ENCODE measurements at regions not wholly inside any gene's neighbourhood (a gene's known extent, or its start where the extent isn't known, plus 50 kb on each side); places are given as distances from the start of the nearest gene placed in this dataset.

DNA sequence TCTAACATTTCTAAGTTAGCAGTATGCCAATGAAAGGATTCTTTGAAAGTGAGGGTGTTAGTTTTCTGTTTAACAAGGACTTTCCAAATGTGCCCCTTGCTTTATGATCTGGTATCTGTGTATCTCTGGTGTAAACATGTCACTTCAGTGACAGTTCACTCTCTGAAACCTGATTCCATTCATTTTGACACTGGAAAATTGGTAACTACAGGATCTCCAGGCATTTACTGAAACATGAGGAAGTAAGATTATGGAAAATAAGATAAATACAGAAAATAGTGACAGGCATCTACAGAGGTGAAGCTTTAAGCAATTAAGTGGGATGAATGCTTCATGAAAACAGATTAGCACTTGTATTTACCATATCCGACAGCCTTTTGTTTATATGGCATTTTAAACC, 101.6 kb upstream of the MYO16 start:
- TF ChIP-seq RAD21 (IDR thresholded peaks at IDR 0.05; ENCODE audit: low read depth) = no peak
- TF ChIP-seq, protein P1, sequence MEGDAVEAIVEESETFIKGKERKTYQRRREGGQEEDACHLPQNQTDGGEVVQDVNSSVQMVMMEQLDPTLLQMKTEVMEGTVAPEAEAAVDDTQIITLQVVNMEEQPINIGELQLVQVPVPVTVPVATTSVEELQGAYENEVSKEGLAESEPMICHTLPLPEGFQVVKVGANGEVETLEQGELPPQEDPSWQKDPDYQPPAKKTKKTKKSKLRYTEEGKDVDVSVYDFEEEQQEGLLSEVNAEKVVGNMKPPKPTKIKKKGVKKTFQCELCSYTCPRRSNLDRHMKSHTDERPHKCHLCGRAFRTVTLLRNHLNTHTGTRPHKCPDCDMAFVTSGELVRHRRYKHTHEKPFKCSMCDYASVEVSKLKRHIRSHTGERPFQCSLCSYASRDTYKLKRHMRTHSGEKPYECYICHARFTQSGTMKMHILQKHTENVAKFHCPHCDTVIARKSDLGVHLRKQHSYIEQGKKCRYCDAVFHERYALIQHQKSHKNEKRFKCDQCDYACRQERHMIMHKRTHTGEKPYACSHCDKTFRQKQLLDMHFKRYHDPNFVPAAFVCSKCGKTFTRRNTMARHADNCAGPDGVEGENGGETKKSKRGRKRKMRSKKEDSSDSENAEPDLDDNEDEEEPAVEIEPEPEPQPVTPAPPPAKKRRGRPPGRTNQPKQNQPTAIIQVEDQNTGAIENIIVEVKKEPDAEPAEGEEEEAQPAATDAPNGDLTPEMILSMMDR (IDR thresholded peaks at IDR 0.05 in 2 of 3, conservative IDR thresholded peaks at IDR 0.05 in 1 of 3; ENCODE audit: borderline replicate concordance in 1 of 3, insufficient read depth in 1 of 3, low read depth in 2 of 3, low read length in 2 of 3) = no peak
- no peak for TF ChIP-seq POLR2A (IDR thresholded peaks at IDR 0.05; ENCODE audit: borderline replicate concordance, extremely low read depth, insufficient read depth, insufficient read length)
- no peak for TF ChIP-seq ZFX (IDR thresholded peaks at IDR 0.05)
- TF ChIP-seq YY1 (IDR thresholded peaks at IDR 0.05; ENCODE audit: extremely low read depth, insufficient replicate concordance, low read depth, low read length) = no peak
- TF ChIP-seq REST (IDR thresholded peaks at IDR 0.05; ENCODE audit: low read depth) = no peak
- TF ChIP-seq ELF1 (IDR thresholded peaks at IDR 0.05; ENCODE audit: borderline replicate concordance, low read depth) = no peak
- TF ChIP-seq, protein P2, sequence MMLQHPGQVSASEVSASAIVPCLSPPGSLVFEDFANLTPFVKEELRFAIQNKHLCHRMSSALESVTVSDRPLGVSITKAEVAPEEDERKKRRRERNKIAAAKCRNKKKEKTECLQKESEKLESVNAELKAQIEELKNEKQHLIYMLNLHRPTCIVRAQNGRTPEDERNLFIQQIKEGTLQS (IDR thresholded peaks at IDR 0.05) = no peak

Data from HCT116 (cell line).